ENCODE measurements at regions not wholly inside any gene's neighbourhood (a gene's known extent, or its start where the extent isn't known, plus 50 kb on each side); places are given as distances from the start of the nearest gene placed in this dataset.

DNA sequence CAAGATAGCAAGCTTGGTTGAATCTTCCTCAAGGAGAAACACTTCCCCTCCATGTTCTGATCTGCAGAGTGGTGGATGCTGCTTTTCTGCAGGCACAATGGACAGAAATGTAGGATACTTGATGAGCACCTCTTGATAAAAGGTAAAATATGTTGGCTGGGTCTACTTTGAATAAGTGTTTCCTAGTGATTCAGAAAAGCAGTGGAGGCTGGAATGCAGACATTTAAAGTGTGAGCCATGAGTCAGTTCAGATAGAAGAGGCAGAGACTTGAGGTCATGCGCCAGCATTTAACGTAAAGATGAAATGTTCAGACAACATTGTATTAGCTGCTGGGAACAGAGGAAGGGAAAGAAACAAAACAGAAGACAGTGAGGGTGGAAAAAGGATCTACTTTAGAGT is 403.1 kb downstream of the ADRA2A start:
- TF ChIP-seq CTCF (IDR thresholded peaks at IDR 0.05) (no peak), EZH2 (IDR thresholded peaks at IDR 0.05; ENCODE audit: borderline replicate concordance, insufficient read depth, low read depth, low read length, poor library complexity, severe bottlenecking) (no peak)
